NCI-H1436 (cell line): ENCODE measurements at regions not wholly inside any gene's neighbourhood (a gene's known extent, or its start where the extent isn't known, plus 50 kb on each side); places are given as distances from the start of the nearest gene placed in this dataset.

Source experiments
- DNase-seq: peaks from one replicate; lab custom pipeline; 2025; lab: John Stamatoyannopoulos, UW

- DNase-seq, result no peak
These were observed 1329.5 kb upstream of the CDH8 start for GRCh38 chr16:63365649-63366304.

- DNase-seq, result no peak
These were observed 1327.5 kb upstream of the CDH8 start for GRCh38 chr16:63363738-63364137.

GRCh38 chr16:63361032-63361624 lies 1324.9 kb upstream of the CDH8 start:
- DNase-seq, result peak; percentile 12

GRCh38 chr16:63349961-63350360 lies 1313.7 kb upstream of the CDH8 start:
- no peak for DNase-seq

- DNase-seq, result no peak
These were observed 1309.8 kb upstream of the CDH8 start for GRCh38 chr16:63346000-63346399.

GRCh38 chr16:63337264-63337663 lies 1301.0 kb upstream of the CDH8 start:
- DNase-seq, result no peak

- DNase-seq, result no peak
These were observed 1294.9 kb upstream of the CDH8 start for GRCh38 chr16:63331111-63331510.

- DNase-seq, result no peak
These were observed 1290.6 kb upstream of the CDH8 start for GRCh38 chr16:63326736-63327339.

GRCh38 chr16:63323722-63324705 lies 1287.8 kb upstream of the CDH8 start:
- DNase-seq, result no peak

- DNase-seq, result no peak
These were observed 1286.8 kb upstream of the CDH8 start for GRCh38 chr16:63323055-63323454.

- DNase-seq, result no peak
These were observed 1279.0 kb upstream of the CDH8 start for GRCh38 chr16:63315229-63315628.

GRCh38 chr16:63312346-63312745 lies 1276.1 kb upstream of the CDH8 start:
- DNase-seq, result no peak

- no peak for DNase-seq
These were observed 1275.1 kb upstream of the CDH8 start for GRCh38 chr16:63311313-63311712.

- no peak for DNase-seq
These were observed 1266.6 kb upstream of the CDH8 start for GRCh38 chr16:63302811-63303210.

- DNase-seq, result no peak
These were observed 1265.1 kb upstream of the CDH8 start for GRCh38 chr16:63301349-63301748.

- no peak for DNase-seq
These were observed 1262.8 kb upstream of the CDH8 start for GRCh38 chr16:63298993-63299392.

- DNase-seq, result no peak
These were observed 1255.8 kb upstream of the CDH8 start for GRCh38 chr16:63292036-63292435.

- DNase-seq, result peak; percentile 13
These were observed 1253.7 kb upstream of the CDH8 start for GRCh38 chr16:63289834-63290460.

GRCh38 chr16:63287401-63287800 lies 1251.2 kb upstream of the CDH8 start:
- no peak for DNase-seq

GRCh38 chr16:63283721-63284120 lies 1247.5 kb upstream of the CDH8 start:
- no peak for DNase-seq

- DNase-seq, result no peak
These were observed 1208.4 kb upstream of the CDH8 start for GRCh38 chr16:63244631-63245030.

- DNase-seq, result no peak
These were observed 1205.3 kb upstream of the CDH8 start for GRCh38 chr16:63241497-63242028.
